Endometrial microvascular endothelial cells (primary cell): ENCODE measurements at regions not wholly inside any gene's neighbourhood (a gene's known extent, or its start where the extent isn't known, plus 50 kb on each side); places are given as distances from the start of the nearest gene placed in this dataset.

Experiments
- in situ Hi-C: cut with HindIII; loops from 2 replicates; pipeline ENCODE4 v1.10.0; 2017; ENCODE audit warnings: low sequenced_read_pairs, low pct_unique_long_range_greater_than_20kb; ENCODE audit errors: inconsistent ontology term

DNA sequence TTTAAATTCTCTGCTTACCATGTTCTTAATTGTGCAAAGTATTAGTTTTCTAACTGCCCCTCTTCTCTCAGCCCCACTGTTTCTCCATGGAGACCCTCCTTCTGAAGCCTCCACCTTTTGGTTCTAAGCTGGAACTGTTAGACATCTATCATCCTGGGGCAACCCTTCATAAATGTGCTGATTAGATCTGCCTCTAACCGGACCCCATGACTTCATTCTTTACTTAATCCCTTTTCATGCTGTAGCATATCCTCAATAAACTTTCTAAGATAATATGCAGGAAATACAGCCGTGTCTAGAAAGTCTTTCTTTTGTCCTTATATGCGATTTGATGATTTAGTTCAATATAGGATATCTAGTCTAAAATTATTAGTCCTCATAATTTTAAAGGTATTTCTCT, 1020.1 kb downstream of the ADGRL2 start:
- in situ Hi-C loops, result no loop called here

DNA sequence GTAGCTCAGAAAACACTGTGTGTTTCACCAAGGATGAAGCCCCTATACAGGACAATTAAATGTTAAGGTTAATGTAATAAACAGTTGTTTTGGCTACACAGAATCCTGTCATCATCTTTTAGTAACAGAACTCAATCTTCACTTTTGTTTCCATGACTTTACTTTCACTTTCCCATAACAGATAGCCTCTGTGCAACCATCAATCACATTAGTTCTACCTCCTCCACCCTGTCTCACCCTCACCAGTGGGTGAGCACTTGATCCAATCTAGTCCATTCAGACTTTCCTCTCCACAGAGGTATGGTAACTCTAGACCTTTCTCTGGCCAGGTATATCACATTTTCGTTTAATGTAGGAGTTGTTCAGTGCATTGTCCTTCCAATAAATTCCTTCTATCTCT, 1018.5 kb downstream of the ADGRL2 start:
- in situ Hi-C loops, result no loop called here

DNA sequence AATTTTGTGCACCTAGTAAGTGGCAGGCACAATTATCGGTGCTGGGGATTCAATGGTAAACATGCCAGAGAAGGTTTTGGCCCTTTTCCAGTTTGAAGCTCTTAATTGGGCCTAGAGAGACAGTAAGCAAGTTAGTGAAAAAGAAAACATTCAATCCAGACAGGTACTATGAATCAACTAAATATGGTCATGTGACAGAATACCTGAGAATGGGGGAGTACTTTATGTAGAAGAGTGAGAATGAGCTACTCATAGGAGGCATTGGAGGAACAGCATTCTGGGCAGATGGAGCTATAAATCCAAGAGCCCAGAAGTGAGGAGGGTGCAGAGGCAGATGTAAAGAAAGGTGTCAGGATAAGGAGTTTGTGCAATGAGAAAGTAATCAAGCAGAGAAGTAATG, 1017.9 kb downstream of the ADGRL2 start:
- in situ Hi-C loops, result no loop called here

DNA sequence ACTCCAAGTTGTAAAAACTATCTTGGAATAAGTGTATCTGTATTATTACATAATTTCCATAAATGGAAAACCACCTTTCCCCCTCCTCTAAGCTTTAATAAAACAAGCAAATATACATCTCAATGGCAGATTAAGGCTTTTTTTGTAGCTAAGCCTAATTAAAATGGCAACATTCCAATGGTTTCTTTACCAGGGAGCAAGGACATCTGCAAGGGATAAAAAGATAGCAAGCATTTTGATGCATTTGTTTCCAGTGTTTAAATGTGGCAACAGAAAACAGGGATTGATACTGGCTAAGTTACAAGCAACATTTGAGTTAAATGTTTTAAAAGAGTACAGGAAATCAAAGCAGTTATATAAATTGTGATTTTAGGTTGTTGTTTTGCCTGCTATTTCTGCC, 1012.7 kb downstream of the ADGRL2 start:
- in situ Hi-C loops, result no loop called here

DNA sequence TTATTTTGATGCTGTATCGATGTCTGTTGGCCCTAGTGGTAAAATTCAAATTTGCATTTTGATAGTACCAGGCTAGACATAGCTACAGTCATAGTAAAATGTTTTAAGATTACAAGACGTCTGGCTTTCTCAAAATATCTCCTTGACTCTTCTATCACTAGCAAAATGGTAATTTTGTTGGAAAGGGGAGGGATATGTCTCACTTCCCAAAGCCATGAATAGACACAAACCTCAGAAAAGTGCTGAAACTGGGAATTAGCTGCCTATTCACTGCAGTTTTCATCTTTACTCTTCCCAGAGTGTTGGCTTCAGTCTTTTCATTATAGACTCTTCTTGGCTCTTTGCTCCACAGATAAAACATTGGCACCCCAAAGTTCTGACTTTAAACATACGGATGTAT, 1009.9 kb downstream of the ADGRL2 start:
- in situ Hi-C loops, result no loop called here

DNA sequence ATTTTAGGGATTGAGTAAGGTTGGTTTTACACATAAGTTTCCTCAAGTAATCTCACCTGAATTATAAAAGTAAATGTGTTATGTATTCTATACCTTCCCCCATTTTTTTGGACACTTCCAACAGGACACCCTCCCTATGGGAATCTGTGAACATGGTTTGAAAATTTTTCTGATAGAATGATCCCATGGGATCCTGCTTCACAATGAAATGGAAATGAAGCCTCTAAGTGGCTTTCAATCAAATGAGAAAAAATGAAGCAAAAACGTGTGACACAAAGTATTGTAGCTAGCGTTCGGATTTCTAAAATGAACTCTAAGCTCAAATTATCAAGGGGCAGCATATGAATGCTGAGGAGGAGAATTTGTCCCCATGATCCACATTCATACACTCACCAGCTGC, 1006.8 kb downstream of the ADGRL2 start:
- in situ Hi-C loops, result no loop called here

DNA sequence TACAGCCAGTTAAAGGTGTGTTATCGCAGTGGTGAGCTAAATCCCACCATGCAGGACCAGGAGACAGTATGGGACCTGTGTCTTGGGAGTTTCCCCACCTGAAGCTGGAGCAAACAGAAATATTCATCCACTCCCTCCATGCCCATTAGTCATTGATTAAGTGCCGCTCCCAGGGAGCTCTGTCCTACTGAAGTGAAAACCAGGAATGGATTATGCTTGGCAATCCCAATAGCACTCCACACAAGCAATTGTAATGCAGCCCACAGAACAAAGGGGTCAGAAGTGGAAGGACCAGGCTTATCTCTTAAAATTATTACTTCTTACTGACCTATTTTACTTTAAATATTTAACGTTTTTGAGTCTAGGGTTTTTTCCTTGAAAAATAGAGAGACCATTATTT, 1005.4 kb downstream of the ADGRL2 start:
- in situ Hi-C loops, result no loop called here

DNA sequence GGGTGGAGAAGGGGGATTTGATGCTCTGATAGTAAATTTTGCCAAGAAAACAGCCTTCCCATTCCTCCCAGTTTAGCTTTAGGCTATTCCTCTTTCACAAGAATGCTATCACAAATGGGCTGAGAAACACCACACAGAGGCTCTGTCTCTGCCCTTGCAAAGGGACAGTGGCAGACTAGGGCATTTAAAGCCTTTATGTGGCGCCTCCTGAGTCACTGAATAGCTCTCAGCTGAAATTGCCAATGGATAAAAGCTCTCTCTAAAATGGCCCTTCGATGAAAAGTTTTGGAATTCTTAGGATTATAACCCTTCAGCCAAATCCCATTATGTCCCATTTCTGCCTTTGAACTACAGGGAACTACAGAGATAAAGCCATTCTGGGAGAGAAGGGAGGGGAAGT, 1000.4 kb downstream of the ADGRL2 start:
- in situ Hi-C loops, result no loop called here

DNA sequence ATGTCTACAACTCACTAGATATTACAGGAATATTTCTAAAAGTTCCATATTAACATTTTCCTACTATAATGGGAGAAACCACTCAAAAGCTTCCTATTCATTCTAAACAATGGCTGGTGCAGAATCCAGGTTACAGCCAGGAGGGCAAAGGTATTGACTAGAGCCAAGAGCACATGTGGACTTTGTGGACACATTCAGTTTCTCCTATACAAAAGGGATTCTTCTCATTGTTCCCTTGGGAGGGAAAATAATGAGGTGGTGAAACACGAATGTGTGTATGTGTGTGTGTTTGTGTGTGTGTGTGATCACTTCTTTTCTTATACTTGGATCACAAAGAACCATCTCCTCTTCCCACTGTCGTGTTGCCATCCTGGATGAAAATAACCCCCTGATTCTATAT, 1000.0 kb downstream of the ADGRL2 start:
- in situ Hi-C loops, result no loop called here

DNA sequence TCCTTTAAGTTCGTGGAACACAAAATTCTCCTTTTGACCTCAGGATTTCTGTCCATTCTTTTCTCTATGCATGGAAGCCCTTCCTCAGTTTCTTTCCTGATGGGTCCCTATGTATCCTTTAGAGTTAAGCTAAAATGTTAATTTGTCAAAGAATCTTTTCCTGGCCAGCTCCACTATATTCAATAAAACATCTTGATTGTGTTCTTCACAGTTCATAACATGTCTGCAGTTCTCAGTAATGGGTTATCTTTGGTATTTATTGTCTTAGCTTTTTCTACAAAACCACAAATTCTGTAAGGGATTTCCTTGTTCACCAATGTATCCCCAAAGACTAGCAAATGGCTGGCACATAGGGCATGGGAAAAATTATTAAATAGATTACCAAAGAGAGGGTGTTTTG, 998.5 kb downstream of the ADGRL2 start:
- in situ Hi-C loops, result no loop called here

DNA sequence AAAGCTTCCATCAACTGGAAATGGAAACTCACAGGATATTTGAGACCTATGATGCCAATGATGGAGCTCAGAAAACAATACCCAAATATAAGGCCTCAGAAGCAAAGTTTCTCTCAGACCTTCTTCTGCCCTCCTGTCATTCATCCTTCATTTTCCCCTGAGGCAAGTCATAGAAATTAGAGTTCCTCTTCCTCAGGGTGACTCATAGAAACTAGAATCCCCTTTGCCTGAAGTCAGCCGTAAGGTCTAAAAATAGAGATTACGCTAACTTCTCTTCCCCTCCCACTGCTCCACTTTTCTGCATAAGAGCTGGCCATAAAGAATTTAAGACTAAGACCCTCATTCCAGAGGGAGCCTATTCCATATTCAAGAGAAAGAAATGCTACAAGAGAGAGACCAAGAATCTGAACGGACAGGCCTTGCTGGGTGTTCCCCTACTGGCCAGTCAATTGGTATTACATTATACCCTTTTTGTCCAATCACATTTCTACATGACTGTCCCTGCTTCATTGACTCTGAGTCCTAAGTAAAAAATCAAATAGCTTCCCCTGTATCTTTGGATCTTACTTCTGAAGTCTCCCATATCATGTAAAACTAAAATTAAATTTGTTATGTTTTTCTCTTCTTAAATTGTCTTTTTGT, 994.9 kb downstream of the ADGRL2 start:
- in situ Hi-C loops, result no loop called here

DNA sequence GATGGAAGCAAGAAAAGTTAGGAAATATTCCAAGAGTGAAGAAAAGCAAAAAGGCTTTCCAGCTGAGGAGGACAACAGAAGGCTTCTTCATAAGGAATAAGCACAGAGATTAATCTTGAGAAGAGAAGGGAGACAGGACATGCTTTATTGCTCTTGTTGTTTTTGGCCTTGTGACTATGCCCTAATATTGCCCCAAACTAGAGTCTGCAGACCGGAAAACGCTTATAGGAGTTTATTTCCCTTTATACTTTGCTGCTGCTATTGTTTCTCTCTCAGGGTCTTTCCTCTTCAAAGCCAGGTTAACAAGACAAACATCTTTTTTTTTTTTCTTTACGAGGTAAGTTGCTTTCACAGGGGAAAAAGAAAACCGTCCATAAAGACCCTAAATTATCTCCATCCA, 991.4 kb downstream of the ADGRL2 start:
- in situ Hi-C loops, result no loop called here

DNA sequence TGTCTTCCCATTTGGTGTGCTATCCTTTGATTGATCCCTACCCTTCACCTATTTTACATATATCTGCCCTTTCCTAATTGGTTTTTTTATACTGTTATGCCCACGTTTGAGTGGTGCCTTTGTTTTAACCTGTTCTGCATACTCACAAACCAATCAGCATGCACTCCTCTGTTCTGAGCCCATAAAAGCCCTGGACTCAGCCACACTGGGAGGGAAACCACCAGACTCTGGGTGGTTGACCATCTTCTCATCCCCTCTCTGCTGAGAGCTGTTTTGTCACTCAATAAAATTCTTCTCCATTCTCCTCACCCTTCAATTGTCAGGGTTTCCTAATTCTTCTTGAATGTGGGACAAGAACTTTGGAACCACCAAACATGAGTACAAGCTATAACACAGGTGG, 989.8 kb downstream of the ADGRL2 start:
- in situ Hi-C loops, result no loop called here

DNA sequence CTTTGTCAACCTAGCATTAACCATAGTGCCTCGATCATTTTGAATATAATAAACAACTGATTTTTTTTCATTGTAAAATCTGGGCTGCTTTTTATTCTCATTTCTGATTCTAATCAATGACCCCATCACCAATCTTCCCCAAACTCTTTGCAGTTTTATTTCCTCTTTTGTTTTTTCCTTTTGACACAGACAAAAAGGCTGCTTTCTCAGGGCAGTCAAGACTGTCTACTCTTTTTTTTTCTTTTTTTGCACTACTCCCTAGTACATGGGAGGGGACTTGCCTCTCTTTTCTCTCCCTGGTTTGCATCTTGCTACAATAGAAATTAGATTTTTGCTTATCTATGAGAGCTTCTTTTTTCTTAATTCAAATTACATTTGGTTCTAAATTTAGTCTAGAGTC, 987.9 kb downstream of the ADGRL2 start:
- in situ Hi-C loops, result no loop called here

DNA sequence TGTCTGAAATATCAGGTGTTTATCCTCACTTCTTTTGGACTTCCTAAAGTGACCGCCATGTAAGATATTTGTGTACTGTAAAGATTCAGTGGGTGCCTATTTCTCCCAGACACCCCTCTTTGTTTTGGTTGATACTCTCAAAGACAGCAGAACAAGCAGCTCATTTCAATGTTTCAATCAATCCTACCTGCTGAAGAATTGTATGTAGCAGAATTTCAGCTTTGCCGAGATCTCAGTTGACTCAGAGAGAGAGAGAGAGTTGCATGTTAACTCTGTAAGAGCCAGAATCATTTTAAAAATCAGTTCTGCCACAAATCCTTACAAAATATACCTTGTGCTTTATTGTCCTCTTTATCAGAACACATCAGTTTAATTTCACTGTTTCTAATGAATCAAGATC, 987.3 kb downstream of the ADGRL2 start:
- in situ Hi-C loops, result no loop called here

DNA sequence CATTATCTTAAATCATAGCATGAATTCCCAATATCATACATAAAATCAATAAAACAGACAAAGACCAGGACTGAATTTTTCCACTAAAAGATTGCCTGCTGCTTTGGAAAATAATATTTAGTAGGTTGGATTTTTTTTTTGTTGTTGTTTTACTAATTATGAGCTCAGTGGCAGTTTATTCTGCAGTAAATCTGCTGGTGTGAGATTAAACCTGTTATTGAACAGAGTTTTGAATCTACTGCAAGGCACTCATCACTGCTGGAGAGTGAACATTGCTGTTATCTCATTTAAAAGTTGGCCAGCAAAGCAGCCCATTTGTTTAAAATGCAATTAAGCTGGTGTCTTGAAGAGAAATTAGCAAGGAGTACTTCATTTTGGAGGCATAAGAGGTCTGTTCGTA, 986.1 kb downstream of the ADGRL2 start:
- in situ Hi-C loops, result no loop called here

DNA sequence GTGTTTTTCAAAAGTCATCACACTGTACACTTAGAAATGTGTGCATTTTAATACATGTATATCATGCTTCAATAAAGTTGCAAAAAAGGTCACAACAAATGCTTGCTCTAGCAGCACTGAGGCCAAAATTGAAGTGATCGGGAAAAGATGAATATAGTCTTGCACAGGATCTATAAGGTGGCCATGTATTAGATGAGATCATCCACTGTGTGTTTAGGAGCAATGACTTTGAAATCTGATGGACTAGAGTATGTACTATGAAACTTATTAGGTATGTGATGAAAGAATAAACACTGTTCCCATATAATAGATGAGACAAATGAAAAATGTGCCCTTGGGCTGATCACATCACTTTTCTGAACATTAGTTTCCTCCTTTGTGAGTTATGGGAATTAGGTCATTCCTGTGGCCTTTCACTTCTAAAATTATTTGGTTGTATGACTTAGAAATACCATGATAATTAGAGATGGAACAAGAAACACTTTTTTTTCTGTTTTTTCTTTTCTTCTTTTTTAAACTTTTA, 984.6 kb downstream of the ADGRL2 start:
- in situ Hi-C loops, result no loop called here

DNA sequence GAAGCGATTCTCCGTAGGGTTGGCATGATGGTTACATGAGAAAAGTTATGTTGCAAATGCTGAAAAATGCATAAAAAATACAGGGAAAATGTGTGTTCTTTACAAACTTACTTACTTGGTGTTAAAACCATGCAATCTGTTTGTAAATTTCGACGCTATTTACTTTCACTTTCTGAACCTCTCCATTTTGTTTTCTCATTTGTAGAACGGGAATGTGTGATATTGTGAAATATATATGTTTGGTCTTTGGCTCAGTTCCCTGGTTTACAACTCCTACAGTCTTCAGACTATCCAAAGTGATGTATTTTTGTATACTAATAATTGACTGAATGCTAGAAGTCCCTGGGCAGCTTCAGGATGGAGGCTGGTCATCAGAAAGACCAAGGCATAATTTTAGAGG, 982.3 kb downstream of the ADGRL2 start:
- in situ Hi-C loops, result no loop called here

DNA sequence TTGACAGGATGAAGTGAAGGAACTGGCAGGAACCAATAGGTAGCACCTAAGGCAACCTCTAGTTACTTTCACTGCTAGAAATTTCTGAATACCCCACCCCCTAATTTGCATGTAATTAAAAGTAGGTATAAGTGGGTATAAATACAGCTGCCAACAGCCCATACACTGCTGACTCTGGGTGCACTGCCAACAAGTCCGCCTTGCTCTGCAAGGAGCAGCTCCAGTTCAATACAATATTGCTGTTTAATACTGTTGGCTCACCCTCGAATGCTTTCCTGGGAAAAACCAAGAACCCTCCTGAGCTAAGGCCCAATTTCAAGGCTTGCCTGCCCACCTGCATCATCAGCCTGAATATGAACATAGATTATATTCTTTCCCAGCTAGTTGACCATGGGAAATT, 981.9 kb downstream of the ADGRL2 start:
- in situ Hi-C loops, result no loop called here

DNA sequence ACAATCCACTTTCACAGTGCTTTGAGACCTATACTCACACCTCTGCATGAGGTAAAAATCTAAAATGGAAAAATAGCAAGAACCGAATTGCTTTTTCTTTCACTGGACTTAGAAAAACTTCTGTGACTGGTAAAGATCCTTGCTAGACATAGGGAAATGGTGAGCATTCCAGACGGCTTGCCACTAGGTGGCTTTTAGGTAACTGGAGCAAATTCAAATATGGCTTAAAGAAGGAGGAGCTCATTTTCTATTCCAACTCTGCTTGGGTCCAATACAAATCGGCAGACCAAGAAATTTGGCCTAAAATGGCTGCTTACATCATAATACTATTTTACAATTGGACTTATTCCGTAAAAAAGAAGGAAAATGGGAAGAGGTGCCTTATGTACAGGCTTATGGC, 977.9 kb downstream of the ADGRL2 start:
- in situ Hi-C loops, result no loop called here

DNA sequence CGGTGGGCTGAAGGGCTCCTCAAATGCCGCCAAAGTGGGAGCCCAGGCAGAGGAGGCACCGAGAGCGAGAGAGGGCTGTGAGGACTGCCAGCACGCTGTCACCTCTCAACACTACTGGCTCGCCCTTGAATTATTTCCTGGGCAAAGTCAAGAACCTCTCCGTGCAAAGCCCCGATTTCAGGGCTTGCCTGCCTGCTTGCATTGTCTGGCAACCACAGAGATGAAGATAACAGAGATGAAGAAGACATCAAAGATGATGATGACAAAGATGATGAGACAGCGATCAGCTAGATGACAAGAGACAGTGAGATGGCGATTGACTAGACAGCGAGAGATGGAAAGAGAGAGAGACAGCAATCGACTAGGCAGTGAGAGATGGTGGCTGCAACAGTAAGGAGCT, 976.5 kb downstream of the ADGRL2 start:
- in situ Hi-C loops, result no loop called here
